GM10266 (cell line): ENCODE measurements at regions not wholly inside any gene's neighbourhood (a gene's known extent, or its start where the extent isn't known, plus 50 kb on each side); places are given as distances from the start of the nearest gene placed in this dataset.

Source experiments
- DNase-seq: peaks from one replicate; pipeline ENCODE4 v3.0.0; 2012; ENCODE audit errors: extremely low spot score
- TF ChIP-seq, protein P1 (sequence below): IDR thresholded peaks from 2 replicates; pipeline ENCODE4 v1.5.1; 2012; ENCODE audit warnings: mild to moderate bottlenecking, low read depth; ENCODE audit not compliant: control insufficient read depth, insufficient read depth; ENCODE audit errors: missing control alignments

- TF ChIP-seq, protein P1, sequence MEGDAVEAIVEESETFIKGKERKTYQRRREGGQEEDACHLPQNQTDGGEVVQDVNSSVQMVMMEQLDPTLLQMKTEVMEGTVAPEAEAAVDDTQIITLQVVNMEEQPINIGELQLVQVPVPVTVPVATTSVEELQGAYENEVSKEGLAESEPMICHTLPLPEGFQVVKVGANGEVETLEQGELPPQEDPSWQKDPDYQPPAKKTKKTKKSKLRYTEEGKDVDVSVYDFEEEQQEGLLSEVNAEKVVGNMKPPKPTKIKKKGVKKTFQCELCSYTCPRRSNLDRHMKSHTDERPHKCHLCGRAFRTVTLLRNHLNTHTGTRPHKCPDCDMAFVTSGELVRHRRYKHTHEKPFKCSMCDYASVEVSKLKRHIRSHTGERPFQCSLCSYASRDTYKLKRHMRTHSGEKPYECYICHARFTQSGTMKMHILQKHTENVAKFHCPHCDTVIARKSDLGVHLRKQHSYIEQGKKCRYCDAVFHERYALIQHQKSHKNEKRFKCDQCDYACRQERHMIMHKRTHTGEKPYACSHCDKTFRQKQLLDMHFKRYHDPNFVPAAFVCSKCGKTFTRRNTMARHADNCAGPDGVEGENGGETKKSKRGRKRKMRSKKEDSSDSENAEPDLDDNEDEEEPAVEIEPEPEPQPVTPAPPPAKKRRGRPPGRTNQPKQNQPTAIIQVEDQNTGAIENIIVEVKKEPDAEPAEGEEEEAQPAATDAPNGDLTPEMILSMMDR, result no peak
- DNase-seq, result no peak
Measured at GRCh38 chrX:95693365-95693764, 991.3 kb upstream of the DIAPH2 start.

- TF ChIP-seq, protein P1, result no peak
Measured at GRCh38 chrX:95703696-95704095, 980.9 kb upstream of the DIAPH2 start.

GRCh38 chrX:95716841-95717240 lies 967.8 kb upstream of the DIAPH2 start:
- DNase-seq, result no peak
- TF ChIP-seq, protein P1, result no peak

More at GRCh38 chrX:95703696-95704095, 980.9 kb upstream of the DIAPH2 start:
- DNase-seq, result no peak

DNA sequence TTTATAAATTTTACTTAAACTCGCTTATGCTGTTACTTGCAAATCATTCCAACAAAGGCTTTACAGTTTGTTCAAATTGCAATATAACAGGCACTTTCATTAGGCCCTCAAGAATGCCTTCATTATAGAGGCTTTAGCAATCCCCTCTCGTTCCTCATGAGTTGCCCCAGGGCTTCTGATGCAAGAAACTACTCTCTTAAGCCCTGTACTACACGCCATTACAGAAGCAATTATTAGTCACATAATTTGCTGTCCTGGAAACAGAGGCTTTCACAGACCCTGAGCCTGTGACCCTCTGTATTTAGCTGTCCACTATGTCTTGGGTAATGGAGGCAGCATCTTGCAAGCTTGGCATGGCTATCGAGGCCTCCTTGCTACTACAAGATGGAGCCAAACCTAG lies 965.9 kb upstream of the DIAPH2 start:
- DNase-seq, result no peak
- TF ChIP-seq, protein P1, result no peak

- DNase-seq, result no peak
- TF ChIP-seq, protein P1, result no peak
Measured at GRCh38 chrX:95721011-95721410, 963.6 kb upstream of the DIAPH2 start.

DNA sequence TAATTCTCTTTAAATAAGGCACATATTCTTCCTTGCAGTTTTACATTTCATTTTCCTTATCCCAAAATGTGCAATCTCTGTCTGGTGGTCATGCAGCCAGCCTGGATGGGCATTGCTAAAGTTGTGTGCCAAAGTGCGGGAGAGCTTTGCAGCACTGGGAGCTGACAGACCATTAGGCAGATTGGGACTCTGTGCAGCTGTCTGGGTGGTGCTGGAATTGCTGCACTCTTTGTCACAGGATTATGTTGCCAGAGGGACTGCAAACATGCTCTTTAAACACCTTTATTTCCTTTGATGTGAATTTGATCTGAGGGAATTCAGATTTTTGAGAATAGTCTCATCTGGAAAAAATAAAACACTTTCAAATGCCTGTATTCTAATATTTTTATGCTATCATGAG lies 956.2 kb upstream of the DIAPH2 start:
- TF ChIP-seq, protein P1, result no peak
- no peak for DNase-seq

DNA sequence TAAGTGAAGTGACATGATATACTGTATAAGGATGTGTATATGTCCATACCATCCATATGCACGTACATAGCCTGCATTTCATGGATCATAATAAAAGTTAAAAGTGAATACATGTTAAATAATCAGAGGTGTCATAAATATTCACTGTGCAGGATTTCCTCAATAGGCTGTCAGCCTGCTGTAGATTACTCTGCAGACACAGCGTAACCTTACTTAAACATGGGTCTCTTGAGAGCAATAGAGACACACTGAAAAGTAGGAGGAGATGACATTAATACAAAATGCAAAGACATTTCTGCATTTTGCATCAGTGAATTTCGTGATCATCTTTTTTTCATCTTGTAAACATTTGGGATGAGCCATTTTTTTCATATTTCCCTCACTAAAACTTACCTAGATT lies 955.2 kb upstream of the DIAPH2 start:
- TF ChIP-seq, protein P1, result no peak
- no peak for DNase-seq
